Stimulated activated CD4-positive, alpha-beta T cell treated with anti-CD3 and anti-CD28 coated beads, Interleukin-1b, Interleukin-23, amount 100 ng/mL, for 48 hours (primary cell): ENCODE measurements at regions not wholly inside any gene's neighbourhood (a gene's known extent, or its start where the extent isn't known, plus 50 kb on each side); places are given as distances from the start of the nearest gene placed in this dataset.
"Not testable (repeated sequence)": the region's sequence is repeated elsewhere in the genome, so short reads cannot be mapped to it uniquely, and the experiment has no call there.

ENCODE experiments used
- DNase-seq: peaks from one replicate; pipeline ENCODE4 v3.0.0-alpha.2; 2020

GRCh38 chr21:16187603-16188301 is 458.0 kb downstream of the USP25 start:
- no peak for DNase-seq

- DNase-seq = no peak
Measured at GRCh38 chr21:16192902-16193301, 463.1 kb downstream of the USP25 start.

GRCh38 chr21:16193496-16194094 is 463.8 kb downstream of the USP25 start:
- no peak for DNase-seq

- DNase-seq = no peak
Measured at GRCh38 chr21:16194095-16194787, 464.5 kb downstream of the USP25 start.

- no peak for DNase-seq
Measured at GRCh38 chr21:16194788-16195537, 465.2 kb downstream of the USP25 start.

GRCh38 chr21:16195538-16195910 is 465.7 kb downstream of the USP25 start:
- no peak for DNase-seq

- no peak for DNase-seq
Measured at GRCh38 chr21:16196001-16196400, 466.2 kb downstream of the USP25 start.

- DNase-seq = no peak
Measured at GRCh38 chr21:16198546-16198945, 468.8 kb downstream of the USP25 start.

GRCh38 chr21:16199539-16199938 is 469.8 kb downstream of the USP25 start:
- DNase-seq = no peak

- no peak for DNase-seq
Measured at GRCh38 chr21:16201718-16202117, 471.9 kb downstream of the USP25 start.

GRCh38 chr21:16205527-16205926 is 475.7 kb downstream of the USP25 start:
- DNase-seq = no peak

GRCh38 chr21:16211339-16212303 is 481.8 kb downstream of the USP25 start:
- DNase-seq = no peak

GRCh38 chr21:16213518-16213917 is 483.7 kb downstream of the USP25 start:
- DNase-seq = no peak

- DNase-seq = no peak
Measured at GRCh38 chr21:16215193-16215592, 485.4 kb downstream of the USP25 start.

GRCh38 chr21:16215663-16216183 is 485.9 kb downstream of the USP25 start:
- DNase-seq = no peak

GRCh38 chr21:16216288-16216962 is 486.6 kb downstream of the USP25 start:
- DNase-seq = no peak

GRCh38 chr21:16218682-16219343 is 489.0 kb downstream of the USP25 start:
- DNase-seq = no peak

- not testable (repeated sequence) for DNase-seq
Measured at GRCh38 chr21:16224756-16225155, 495.0 kb downstream of the USP25 start.

- no peak for DNase-seq
Measured at GRCh38 chr21:16239659-16240265, 510.0 kb downstream of the USP25 start.

GRCh38 chr21:16241016-16241415 is 511.2 kb downstream of the USP25 start:
- no peak for DNase-seq
